ENCODE measurements at regions not wholly inside any gene's neighbourhood (a gene's known extent, or its start where the extent isn't known, plus 50 kb on each side); places are given as distances from the start of the nearest gene placed in this dataset.

GRCh38 chr14:71595441-71595840 lies 336.8 kb upstream of the RGS6 start:
- no peak overlapping the region for H3K4me3 ChIP-seq (ENCODE audit: low read depth in 1 of 2, low read length in 2 of 2)
- H3K27ac ChIP-seq (ENCODE audit: low read length) = no peak overlapping the region
- no peaks in the 10 kb centered on the region for H3K4me1 ChIP-seq (ENCODE audit: control insufficient read depth in 1 of 2, insufficient read depth in 2 of 2, low read length in 2 of 2)
- peaks cover 3% of the 10 kb centered on the region in 2 donors for H3K9me3 ChIP-seq (ENCODE audit: control insufficient read depth in 1 of 2, low read length in 2 of 2)
- H3K27me3 ChIP-seq (ENCODE audit: low read depth, low read length) = no peaks in the 10 kb centered on the region
- H3K36me3 ChIP-seq (ENCODE audit: control insufficient read depth in 1 of 2, insufficient read depth in 2 of 2, low read length in 2 of 2) = no peaks in the 10 kb centered on the region

- Histone ChIP-seq H3K9me3 (ENCODE audit: control insufficient read depth in 1 of 2, low read length in 2 of 2) (peaks cover 3 to 5% of the 10 kb centered on the region in 2 donors), H3K27me3 (ENCODE audit: low read depth, low read length) (no peaks in the 10 kb centered on the region), H3K4me1 (ENCODE audit: control insufficient read depth in 1 of 2, insufficient read depth in 2 of 2, low read length in 2 of 2) (no peaks in the 10 kb centered on the region), H3K4me3 (ENCODE audit: low read depth in 1 of 2, low read length in 2 of 2) (no peak overlapping the region), H3K27ac (ENCODE audit: low read length) (no peak overlapping the region), H3K36me3 (ENCODE audit: control insufficient read depth in 1 of 2, insufficient read depth in 2 of 2, low read length in 2 of 2) (no peaks in the 10 kb centered on the region)
These were observed 334.8 kb upstream of the RGS6 start for GRCh38 chr14:71597287-71597920.

- Histone ChIP-seq H3K27me3 (ENCODE audit: low read depth, low read length) (no peaks in the 10 kb centered on the region), H3K4me1 (ENCODE audit: control insufficient read depth in 1 of 2, insufficient read depth in 2 of 2, low read length in 2 of 2) (no peaks in the 10 kb centered on the region), H3K27ac (ENCODE audit: low read length) (no peak overlapping the region), H3K4me3 (ENCODE audit: low read depth in 1 of 2, low read length in 2 of 2) (no peak overlapping the region), H3K9me3 (ENCODE audit: control insufficient read depth in 1 of 2, low read length in 2 of 2) (peaks cover 3 to 5% of the 10 kb centered on the region in 2 donors), H3K36me3 (ENCODE audit: control insufficient read depth in 1 of 2, insufficient read depth in 2 of 2, low read length in 2 of 2) (no peaks in the 10 kb centered on the region)
These were observed 334.1 kb upstream of the RGS6 start for GRCh38 chr14:71597955-71598660.

- H3K27me3 ChIP-seq (ENCODE audit: low read depth, low read length) = no peaks in the 10 kb centered on the region
- peaks cover 3 to 5% of the 10 kb centered on the region in 2 donors for H3K9me3 ChIP-seq (ENCODE audit: control insufficient read depth in 1 of 2, low read length in 2 of 2)
- no peaks in the 10 kb centered on the region for H3K36me3 ChIP-seq (ENCODE audit: control insufficient read depth in 1 of 2, insufficient read depth in 2 of 2, low read length in 2 of 2)
- H3K4me3 ChIP-seq (ENCODE audit: low read depth in 1 of 2, low read length in 2 of 2) = no peak overlapping the region
- H3K27ac ChIP-seq (ENCODE audit: low read length) = no peak overlapping the region
- no peaks in the 10 kb centered on the region for H3K4me1 ChIP-seq (ENCODE audit: control insufficient read depth in 1 of 2, insufficient read depth in 2 of 2, low read length in 2 of 2)
These were observed 331.9 kb upstream of the RGS6 start for GRCh38 chr14:71600309-71600708.

GRCh38 chr14:71602524-71602923 lies 329.7 kb upstream of the RGS6 start:
- Histone ChIP-seq H3K4me1 (ENCODE audit: control insufficient read depth in 1 of 2, insufficient read depth in 2 of 2, low read length in 2 of 2) (no peaks in the 10 kb centered on the region), H3K27ac (ENCODE audit: low read length) (no peak overlapping the region), H3K9me3 (ENCODE audit: control insufficient read depth in 1 of 2, low read length in 2 of 2) (peaks cover 3 to 5% of the 10 kb centered on the region in 2 donors), H3K4me3 (ENCODE audit: low read depth in 1 of 2, low read length in 2 of 2) (no peak overlapping the region), H3K36me3 (ENCODE audit: control insufficient read depth in 1 of 2, insufficient read depth in 2 of 2, low read length in 2 of 2) (no peaks in the 10 kb centered on the region), H3K27me3 (ENCODE audit: low read depth, low read length) (no peaks in the 10 kb centered on the region)

GRCh38 chr14:71604231-71604630 lies 328.0 kb upstream of the RGS6 start:
- Histone ChIP-seq H3K27me3 (ENCODE audit: low read depth, low read length) (no peaks in the 10 kb centered on the region), H3K36me3 (ENCODE audit: control insufficient read depth in 1 of 2, insufficient read depth in 2 of 2, low read length in 2 of 2) (no peaks in the 10 kb centered on the region), H3K27ac (ENCODE audit: low read length) (no peak overlapping the region), H3K9me3 (ENCODE audit: control insufficient read depth in 1 of 2, low read length in 2 of 2) (peaks cover 3 to 5% of the 10 kb centered on the region in 2 donors), H3K4me1 (ENCODE audit: control insufficient read depth in 1 of 2, insufficient read depth in 2 of 2, low read length in 2 of 2) (no peaks in the 10 kb centered on the region), H3K4me3 (ENCODE audit: low read depth in 1 of 2, low read length in 2 of 2) (no peak overlapping the region)

- Histone ChIP-seq H3K9me3 (ENCODE audit: control insufficient read depth in 1 of 2, low read length in 2 of 2) (no peaks in the 10 kb centered on the region), H3K4me3 (ENCODE audit: low read depth in 1 of 2, low read length in 2 of 2) (no peak overlapping the region), H3K36me3 (ENCODE audit: control insufficient read depth in 1 of 2, insufficient read depth in 2 of 2, low read length in 2 of 2) (no peaks in the 10 kb centered on the region), H3K27me3 (ENCODE audit: low read depth, low read length) (no peaks in the 10 kb centered on the region), H3K4me1 (ENCODE audit: control insufficient read depth in 1 of 2, insufficient read depth in 2 of 2, low read length in 2 of 2) (no peaks in the 10 kb centered on the region), H3K27ac (ENCODE audit: low read length) (no peak overlapping the region)
These were observed 326.2 kb upstream of the RGS6 start for GRCh38 chr14:71606064-71606463.

- Histone ChIP-seq H3K36me3 (ENCODE audit: control insufficient read depth in 1 of 2, insufficient read depth in 2 of 2, low read length in 2 of 2) (no peaks in the 10 kb centered on the region), H3K9me3 (ENCODE audit: control insufficient read depth in 1 of 2, low read length in 2 of 2) (no peaks in the 10 kb centered on the region), H3K4me1 (ENCODE audit: control insufficient read depth in 1 of 2, insufficient read depth in 2 of 2, low read length in 2 of 2) (no peaks in the 10 kb centered on the region), H3K27me3 (ENCODE audit: low read depth, low read length) (no peaks in the 10 kb centered on the region), H3K4me3 (ENCODE audit: low read depth in 1 of 2, low read length in 2 of 2) (no peak overlapping the region), H3K27ac (ENCODE audit: low read length) (no peak overlapping the region)
These were observed 325.7 kb upstream of the RGS6 start for GRCh38 chr14:71606575-71606974.

GRCh38 chr14:71607056-71607455 lies 325.2 kb upstream of the RGS6 start:
- Histone ChIP-seq H3K27ac (ENCODE audit: low read length) (no peak overlapping the region), H3K4me3 (ENCODE audit: low read depth in 1 of 2, low read length in 2 of 2) (no peak overlapping the region), H3K36me3 (ENCODE audit: control insufficient read depth in 1 of 2, insufficient read depth in 2 of 2, low read length in 2 of 2) (no peaks in the 10 kb centered on the region), H3K27me3 (ENCODE audit: low read depth, low read length) (no peaks in the 10 kb centered on the region), H3K4me1 (ENCODE audit: control insufficient read depth in 1 of 2, insufficient read depth in 2 of 2, low read length in 2 of 2) (no peaks in the 10 kb centered on the region), H3K9me3 (ENCODE audit: control insufficient read depth in 1 of 2, low read length in 2 of 2) (no peaks in the 10 kb centered on the region)

GRCh38 chr14:71610149-71610548 lies 322.1 kb upstream of the RGS6 start:
- H3K36me3 ChIP-seq (ENCODE audit: control insufficient read depth in 1 of 2, insufficient read depth in 2 of 2, low read length in 2 of 2) = no peaks in the 10 kb centered on the region
- H3K9me3 ChIP-seq (ENCODE audit: control insufficient read depth in 1 of 2, low read length in 2 of 2) = no peaks in the 10 kb centered on the region
- no peak overlapping the region for H3K27ac ChIP-seq (ENCODE audit: low read length)
- H3K4me3 ChIP-seq (ENCODE audit: low read depth in 1 of 2, low read length in 2 of 2) = no peak overlapping the region
- H3K4me1 ChIP-seq (ENCODE audit: control insufficient read depth in 1 of 2, insufficient read depth in 2 of 2, low read length in 2 of 2) = no peaks in the 10 kb centered on the region
- no peaks in the 10 kb centered on the region for H3K27me3 ChIP-seq (ENCODE audit: low read depth, low read length)

- H3K36me3 ChIP-seq (ENCODE audit: control insufficient read depth in 1 of 2, insufficient read depth in 2 of 2, low read length in 2 of 2) = no peaks in the 10 kb centered on the region
- H3K4me1 ChIP-seq (ENCODE audit: control insufficient read depth in 1 of 2, insufficient read depth in 2 of 2, low read length in 2 of 2) = no peaks in the 10 kb centered on the region
- H3K27ac ChIP-seq (ENCODE audit: low read length) = no peak overlapping the region
- no peaks in the 10 kb centered on the region for H3K27me3 ChIP-seq (ENCODE audit: low read depth, low read length)
- no peak overlapping the region for H3K4me3 ChIP-seq (ENCODE audit: low read depth in 1 of 2, low read length in 2 of 2)
- H3K9me3 ChIP-seq (ENCODE audit: control insufficient read depth in 1 of 2, low read length in 2 of 2) = no peaks in the 10 kb centered on the region
These were observed 321.4 kb upstream of the RGS6 start for GRCh38 chr14:71610797-71611196.

- no peaks in the 10 kb centered on the region for H3K27me3 ChIP-seq (ENCODE audit: low read depth, low read length)
- no peak overlapping the region for H3K4me3 ChIP-seq (ENCODE audit: low read depth in 1 of 2, low read length in 2 of 2)
- H3K9me3 ChIP-seq (ENCODE audit: control insufficient read depth in 1 of 2, low read length in 2 of 2) = no peaks in the 10 kb centered on the region
- no peaks in the 10 kb centered on the region for H3K4me1 ChIP-seq (ENCODE audit: control insufficient read depth in 1 of 2, insufficient read depth in 2 of 2, low read length in 2 of 2)
- H3K36me3 ChIP-seq (ENCODE audit: control insufficient read depth in 1 of 2, insufficient read depth in 2 of 2, low read length in 2 of 2) = no peaks in the 10 kb centered on the region
- H3K27ac ChIP-seq (ENCODE audit: low read length) = no peak overlapping the region
These were observed 319.1 kb upstream of the RGS6 start for GRCh38 chr14:71613168-71613567.
